ENCODE measurements at regions not wholly inside any gene's neighbourhood (a gene's known extent, or its start where the extent isn't known, plus 50 kb on each side); places are given as distances from the start of the nearest gene placed in this dataset.

DNA sequence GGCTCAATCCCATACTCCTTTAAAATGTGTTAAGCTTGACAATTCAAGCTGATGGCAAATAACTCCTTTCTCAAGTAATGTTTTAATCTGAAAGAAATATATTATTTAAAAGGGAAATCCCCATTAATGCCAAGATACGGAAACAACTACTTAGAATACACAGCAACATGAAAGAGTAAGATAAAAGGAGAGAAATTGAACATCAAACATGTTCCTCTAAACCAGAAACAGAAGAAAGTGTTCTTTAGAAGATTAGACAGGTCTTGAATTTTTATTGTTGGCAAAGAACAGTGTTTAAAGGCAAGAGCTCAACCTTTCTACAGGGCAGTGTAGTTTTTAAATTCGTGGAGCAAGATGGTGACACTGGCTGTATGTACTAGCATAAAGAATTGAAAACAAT lies 105.8 kb upstream of the NRIP1 start:
- H3K27ac ChIP-seq, result no peak overlapping the region
- TF ChIP-seq ZFX (IDR thresholded peaks at IDR 0.05; ENCODE audit: borderline replicate concordance), result no peak
- TF ChIP-seq, protein P1, sequence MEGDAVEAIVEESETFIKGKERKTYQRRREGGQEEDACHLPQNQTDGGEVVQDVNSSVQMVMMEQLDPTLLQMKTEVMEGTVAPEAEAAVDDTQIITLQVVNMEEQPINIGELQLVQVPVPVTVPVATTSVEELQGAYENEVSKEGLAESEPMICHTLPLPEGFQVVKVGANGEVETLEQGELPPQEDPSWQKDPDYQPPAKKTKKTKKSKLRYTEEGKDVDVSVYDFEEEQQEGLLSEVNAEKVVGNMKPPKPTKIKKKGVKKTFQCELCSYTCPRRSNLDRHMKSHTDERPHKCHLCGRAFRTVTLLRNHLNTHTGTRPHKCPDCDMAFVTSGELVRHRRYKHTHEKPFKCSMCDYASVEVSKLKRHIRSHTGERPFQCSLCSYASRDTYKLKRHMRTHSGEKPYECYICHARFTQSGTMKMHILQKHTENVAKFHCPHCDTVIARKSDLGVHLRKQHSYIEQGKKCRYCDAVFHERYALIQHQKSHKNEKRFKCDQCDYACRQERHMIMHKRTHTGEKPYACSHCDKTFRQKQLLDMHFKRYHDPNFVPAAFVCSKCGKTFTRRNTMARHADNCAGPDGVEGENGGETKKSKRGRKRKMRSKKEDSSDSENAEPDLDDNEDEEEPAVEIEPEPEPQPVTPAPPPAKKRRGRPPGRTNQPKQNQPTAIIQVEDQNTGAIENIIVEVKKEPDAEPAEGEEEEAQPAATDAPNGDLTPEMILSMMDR (IDR thresholded peaks at IDR 0.05), result no peak

DNA sequence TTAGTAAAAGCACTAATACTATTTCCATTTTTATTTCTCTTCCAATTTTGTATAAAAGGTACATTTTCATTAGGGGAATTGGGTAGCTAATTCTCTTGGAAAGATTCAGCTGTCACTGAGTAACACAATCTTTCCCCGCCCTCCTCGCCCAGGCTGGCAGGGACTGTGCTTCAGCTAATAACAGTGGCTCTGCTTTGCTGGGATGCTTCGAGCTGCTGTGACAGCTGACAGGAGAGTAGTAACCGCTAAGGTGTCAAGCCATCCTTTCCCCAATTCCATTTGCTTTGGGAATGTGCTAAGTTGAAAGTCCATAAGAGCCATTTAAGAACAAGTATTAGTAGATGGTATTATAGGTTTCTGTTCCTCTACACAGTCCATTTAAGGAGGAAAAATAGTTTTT lies 106.7 kb upstream of the NRIP1 start:
- TF ChIP-seq, protein P1 (IDR thresholded peaks at IDR 0.05), result no peak
- TF ChIP-seq ZFX (IDR thresholded peaks at IDR 0.05; ENCODE audit: borderline replicate concordance), result no peak
- no peak overlapping the region for H3K27ac ChIP-seq

DNA sequence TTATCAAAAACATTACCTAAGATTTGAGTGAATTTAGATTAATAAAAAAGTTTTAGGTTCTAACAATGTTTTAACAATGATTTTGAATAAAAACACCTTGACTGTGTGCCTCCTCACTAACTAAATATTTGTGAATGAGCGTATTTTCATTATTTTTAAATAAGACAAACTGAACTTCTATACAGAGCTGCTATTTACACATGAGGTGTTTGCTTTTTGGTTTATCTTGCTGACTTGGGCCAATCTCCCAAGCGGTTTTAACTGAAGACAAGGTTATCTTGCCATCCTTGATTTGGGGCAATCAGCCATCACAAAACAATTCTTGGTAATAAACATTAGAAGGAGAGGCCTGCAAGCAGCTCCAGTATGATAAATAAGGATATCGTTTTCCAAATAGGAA lies 108.2 kb upstream of the NRIP1 start:
- TF ChIP-seq ZFX (IDR thresholded peaks at IDR 0.05; ENCODE audit: borderline replicate concordance), result no peak
- TF ChIP-seq, protein P1 (IDR thresholded peaks at IDR 0.05), result no peak
- no peak overlapping the region for H3K27ac ChIP-seq

DNA sequence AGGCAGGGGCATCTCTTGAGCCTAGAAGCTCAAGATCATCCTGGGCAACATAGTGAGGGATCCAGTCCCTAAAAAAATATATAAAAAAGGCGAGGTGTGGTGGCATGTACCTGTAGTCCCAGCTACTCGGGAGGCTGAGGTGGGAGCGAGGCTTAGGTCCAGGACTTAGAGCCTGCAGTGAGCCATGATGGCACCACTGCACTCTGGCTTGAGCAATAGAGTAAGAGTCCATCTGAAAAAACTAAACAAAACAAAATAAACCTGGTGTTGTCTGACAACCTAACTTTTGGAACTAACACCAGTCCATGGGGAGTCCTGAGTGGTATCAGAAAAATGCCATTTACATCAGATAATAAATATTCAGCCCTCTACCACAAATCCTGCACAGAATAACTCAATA lies 110.1 kb upstream of the NRIP1 start:
- H3K27ac ChIP-seq, result no peak overlapping the region
- TF ChIP-seq ZFX (IDR thresholded peaks at IDR 0.05; ENCODE audit: borderline replicate concordance), result no peak
- TF ChIP-seq, protein P1 (IDR thresholded peaks at IDR 0.05), result no peak

DNA sequence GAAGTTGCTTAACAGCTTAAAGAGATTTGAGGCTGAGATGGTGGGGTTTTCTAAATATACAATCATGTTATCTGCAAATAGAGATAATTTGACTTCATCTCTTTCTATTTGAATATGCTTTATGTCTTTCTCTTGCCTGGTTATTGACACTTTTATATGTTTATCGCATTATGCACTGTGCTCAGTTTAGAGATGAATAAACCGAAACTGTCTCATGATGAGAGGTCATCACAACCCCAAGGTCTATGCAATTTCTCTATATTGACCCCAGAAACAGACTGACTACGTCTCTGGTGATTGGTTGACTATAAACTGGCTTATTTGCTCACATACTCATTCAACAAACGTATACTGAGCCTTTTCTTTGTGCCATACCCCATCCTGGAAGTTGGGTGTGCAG lies 117.9 kb upstream of the NRIP1 start:
- TF ChIP-seq ZFX (IDR thresholded peaks at IDR 0.05; ENCODE audit: borderline replicate concordance), result no peak
- TF ChIP-seq, protein P1 (IDR thresholded peaks at IDR 0.05), result no peak

DNA sequence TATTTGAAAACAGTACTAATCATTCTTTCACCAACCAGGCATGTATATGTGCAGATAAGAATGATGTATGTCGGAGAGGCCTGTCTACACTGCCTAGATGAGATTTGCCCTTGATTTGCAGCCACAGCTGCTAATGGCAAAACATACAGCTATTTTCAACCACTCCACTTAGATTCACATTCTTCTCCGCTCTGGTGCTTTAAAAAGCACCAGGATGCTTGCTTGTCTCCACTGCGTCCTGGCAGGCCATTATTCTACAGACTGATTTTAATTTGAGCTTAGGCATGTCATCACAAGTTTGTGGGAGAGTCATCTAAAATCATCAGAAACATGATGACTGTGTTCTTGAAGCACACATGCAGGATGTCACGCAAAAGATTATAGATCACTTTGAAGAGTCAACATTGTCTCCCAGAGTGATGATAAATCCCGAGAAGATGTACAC lies 119.0 kb upstream of the NRIP1 start:
- H3K27ac ChIP-seq, result no peak overlapping the region
- TF ChIP-seq, protein P1 (IDR thresholded peaks at IDR 0.05), result no peak
- no peak for TF ChIP-seq ZFX (IDR thresholded peaks at IDR 0.05; ENCODE audit: borderline replicate concordance)

More for the DNA sequence above, 117.9 kb upstream of the NRIP1 start:
- no peak overlapping the region for H3K27ac ChIP-seq

DNA sequence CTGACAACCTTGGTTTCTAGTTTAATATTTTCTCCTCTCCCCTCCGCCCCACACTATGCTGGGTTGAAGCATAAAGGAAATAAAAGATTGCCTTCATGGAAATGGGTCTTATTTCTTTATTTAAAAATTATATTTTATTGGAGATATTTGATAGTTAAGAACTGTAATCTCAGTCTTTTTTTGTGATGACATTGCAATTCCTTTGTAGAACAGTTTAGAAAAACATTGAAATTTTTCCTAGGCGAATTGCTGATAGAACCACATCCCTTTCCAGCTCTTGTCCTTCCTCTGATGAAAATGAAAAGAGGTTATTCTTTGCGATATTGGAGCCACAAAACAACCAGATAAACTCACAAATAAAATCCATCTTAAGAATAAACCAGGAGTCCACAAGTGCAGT lies 125.6 kb upstream of the NRIP1 start:
- TF ChIP-seq, protein P1 (IDR thresholded peaks at IDR 0.05), result no peak
- TF ChIP-seq ZFX (IDR thresholded peaks at IDR 0.05; ENCODE audit: borderline replicate concordance), result no peak
- no peak overlapping the region for H3K27ac ChIP-seq
